Kidney epithelial cell (primary cell): ENCODE measurements at regions not wholly inside any gene's neighbourhood (a gene's known extent, or its start where the extent isn't known, plus 50 kb on each side); places are given as distances from the start of the nearest gene placed in this dataset.

Source experiments
- DNase-seq: peaks from one replicate; pipeline ENCODE4 v3.0.0-alpha.2; 2010; ENCODE audit warnings: low read depth
- H3K27me3 ChIP-seq: 2 replicates; pipeline ENCODE4 v1.6.0; 2011; ENCODE audit warnings: low read length; ENCODE audit not compliant: control insufficient read depth, insufficient read depth
- H3K36me3 ChIP-seq: 2 replicates; pipeline ENCODE4 v1.5.1; 2011; ENCODE audit warnings: low read length; ENCODE audit not compliant: control insufficient read depth, insufficient read depth
- H3K4me3 ChIP-seq: 2 replicates; pipeline ENCODE4 v1.5.1; 2011; ENCODE audit warnings: low read depth, mild to moderate bottlenecking, control low read depth, low read length
- CTCF ChIP-seq: IDR thresholded peaks from 2 replicates; pipeline ENCODE4 v1.5.1; 2011; ENCODE audit warnings: mild to moderate bottlenecking, moderate library complexity, low read length, control low read depth, inconsistent platforms; ENCODE audit not compliant: insufficient read depth, poor library complexity, severe bottlenecking

- no peak for DNase-seq
- Histone ChIP-seq H3K27me3 (no peaks in the 10 kb centered on the region), H3K4me3 (no peak overlapping the region), H3K36me3 (no peaks in the 10 kb centered on the region)
- TF ChIP-seq CTCF: no peak
These were observed 391.9 kb upstream of the RAB6C start for GRCh38 chr2:129587426-129588064.

GRCh38 chr2:129604560-129604959 is 374.9 kb upstream of the RAB6C start:
- DNase-seq: no peak
- Histone ChIP-seq H3K4me3 (no peak overlapping the region), H3K27me3 (no peaks in the 10 kb centered on the region), H3K36me3 (no peaks in the 10 kb centered on the region)
- no peak for TF ChIP-seq CTCF

- no peak for TF ChIP-seq CTCF
These were observed 373.8 kb upstream of the RAB6C start for GRCh38 chr2:129605646-129606045.

GRCh38 chr2:129606496-129607270 is 372.8 kb upstream of the RAB6C start:
- Histone ChIP-seq H3K27me3 (no peaks in the 10 kb centered on the region), H3K36me3 (no peaks in the 10 kb centered on the region), H3K4me3 (no peak overlapping the region)
- DNase-seq: no peak
- no peak for TF ChIP-seq CTCF

More at GRCh38 chr2:129605646-129606045, 373.8 kb upstream of the RAB6C start:
- Histone ChIP-seq H3K4me3 (no peak overlapping the region), H3K27me3 (no peaks in the 10 kb centered on the region), H3K36me3 (no peaks in the 10 kb centered on the region)
- DNase-seq: no peak

- TF ChIP-seq CTCF: no peak
- Histone ChIP-seq H3K27me3 (no peaks in the 10 kb centered on the region), H3K36me3 (no peaks in the 10 kb centered on the region), H3K4me3 (no peak overlapping the region)
- DNase-seq: no peak
These were observed 370.2 kb upstream of the RAB6C start for GRCh38 chr2:129609224-129609623.
